CD4-positive, alpha-beta T cell treated with Interferon alpha-2 for 1 hour (primary cell): ENCODE measurements at regions not wholly inside any gene's neighbourhood (a gene's known extent, or its start where the extent isn't known, plus 50 kb on each side); places are given as distances from the start of the nearest gene placed in this dataset.

ENCODE experiments used
- DNase-seq, 2 donors: peaks; one replicate each; pipeline ENCODE4 v3.0.0-alpha.2; 2020 to 2022

DNA sequence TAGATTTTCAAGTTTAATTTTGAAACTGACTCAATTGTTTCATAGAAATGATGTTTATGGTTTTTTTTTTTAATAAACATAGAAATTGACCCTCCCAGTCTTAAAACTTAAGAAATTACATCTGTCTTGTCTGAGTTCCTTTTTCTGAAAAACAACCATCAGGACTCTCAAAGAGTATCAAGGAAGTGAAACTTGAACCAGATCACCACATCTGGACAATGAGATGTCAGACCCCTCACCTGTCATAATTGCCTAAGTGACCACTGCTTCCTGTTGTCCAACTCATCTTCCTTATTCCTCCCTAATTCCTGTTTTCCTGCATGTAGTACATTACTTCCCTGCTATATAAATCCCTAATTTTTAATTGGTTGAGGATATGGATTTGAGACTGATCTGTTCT lies 441.5 kb upstream of the ARHGEF26 start:
- no peak for DNase-seq

DNA sequence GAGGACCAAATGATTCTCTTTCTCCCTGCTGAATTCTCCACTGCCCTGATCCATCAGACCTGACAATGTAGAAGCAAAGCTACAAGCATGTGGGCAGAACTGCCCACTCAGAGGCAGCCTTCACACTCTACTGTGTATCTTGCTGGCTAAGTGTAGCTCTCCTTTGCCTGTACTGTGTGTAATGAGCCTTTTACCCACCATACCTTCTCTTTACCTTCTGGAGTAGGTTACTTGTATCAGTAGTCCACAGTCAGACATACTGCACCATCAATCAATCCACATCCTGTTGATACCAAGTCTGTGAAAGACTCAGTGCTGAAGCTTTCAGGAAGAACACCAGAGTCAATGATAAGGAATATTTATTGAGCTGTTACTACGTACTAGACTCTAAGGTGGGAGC lies 440.7 kb upstream of the ARHGEF26 start:
- DNase-seq = no peak

GRCh38 chr3:153681057-153681456 lies 440.1 kb upstream of the ARHGEF26 start:
- no peak for DNase-seq

DNA sequence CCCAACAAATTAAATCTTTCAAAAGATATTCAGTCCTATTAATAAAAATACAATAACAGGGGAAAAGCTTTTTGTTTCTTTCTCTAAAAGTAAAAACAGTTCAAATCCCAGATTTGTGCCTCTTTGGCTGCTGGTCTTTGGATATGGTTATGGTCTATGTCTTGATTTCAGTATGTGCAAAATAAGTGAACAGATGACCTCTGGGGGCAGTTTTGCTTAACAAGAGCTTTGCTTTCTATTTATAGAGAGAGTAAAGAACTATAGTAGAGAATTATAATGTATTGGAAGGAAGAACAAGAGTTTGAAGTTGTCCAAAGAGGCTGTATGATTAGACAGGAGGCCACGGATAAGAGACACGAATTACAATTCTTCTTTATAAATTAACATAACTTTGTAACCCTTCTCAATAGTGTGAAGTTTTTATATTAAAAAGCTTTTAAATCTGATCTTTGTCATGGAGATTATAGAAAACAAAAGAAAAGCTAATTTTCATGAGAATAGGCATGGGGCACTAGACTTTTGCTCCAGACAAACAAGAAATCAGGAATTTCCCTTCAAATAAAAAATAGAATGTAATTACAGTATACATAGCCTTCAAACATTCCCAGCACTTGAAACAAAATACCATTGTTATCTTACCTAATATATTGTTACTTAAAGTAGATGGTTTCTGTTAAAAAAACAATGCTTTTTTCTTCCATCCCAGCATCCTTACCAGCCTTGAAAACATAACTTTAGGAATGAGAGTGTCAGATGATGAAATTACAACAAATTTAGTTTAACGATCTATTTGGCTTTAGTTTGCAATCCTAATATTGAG lies 432.7 kb upstream of the ARHGEF26 start:
- no peak for DNase-seq

GRCh38 chr3:153693207-153693606 lies 428.0 kb upstream of the ARHGEF26 start:
- no peak for DNase-seq

DNA sequence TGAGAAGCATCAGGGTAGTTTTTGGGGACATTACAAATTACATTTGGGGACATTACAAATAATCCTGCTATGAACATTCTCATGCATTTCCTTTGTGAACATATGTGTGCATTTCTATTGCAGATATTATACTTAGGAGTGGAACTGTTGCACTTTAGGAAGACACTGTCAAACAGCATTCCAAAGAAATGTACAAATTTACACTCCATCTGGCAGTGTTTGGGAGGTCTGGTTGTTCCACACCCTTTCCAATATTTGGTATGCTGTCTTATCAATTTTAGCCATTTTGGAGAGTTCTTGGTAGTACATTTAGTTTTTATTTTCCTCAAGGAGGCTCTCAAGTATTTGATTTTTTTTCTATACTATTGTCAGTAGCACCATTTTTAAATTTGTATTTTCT lies 419.1 kb upstream of the ARHGEF26 start:
- no peak for DNase-seq

DNA sequence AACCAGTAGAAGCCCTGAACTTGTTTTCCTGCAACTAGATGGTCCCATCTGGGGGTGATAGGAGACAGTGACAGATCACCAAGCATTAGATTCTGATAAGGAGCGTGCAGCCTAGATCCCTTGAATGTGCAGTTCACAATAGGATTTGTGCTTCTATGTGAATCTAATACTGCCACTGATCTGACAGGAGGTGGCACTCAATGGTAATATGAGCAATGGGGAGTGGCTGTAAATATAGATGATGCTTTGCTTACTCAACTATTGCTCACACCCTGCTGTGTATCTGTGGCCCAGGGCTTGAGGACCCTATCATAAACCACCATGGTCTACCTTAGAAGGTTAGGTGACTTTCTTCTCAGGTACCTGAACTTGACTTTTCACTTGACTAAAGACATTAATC lies 417.1 kb upstream of the ARHGEF26 start:
- DNase-seq = no peak

- no peak for DNase-seq
Observed at GRCh38 chr3:153706706-153707105, 414.5 kb upstream of the ARHGEF26 start.

DNA sequence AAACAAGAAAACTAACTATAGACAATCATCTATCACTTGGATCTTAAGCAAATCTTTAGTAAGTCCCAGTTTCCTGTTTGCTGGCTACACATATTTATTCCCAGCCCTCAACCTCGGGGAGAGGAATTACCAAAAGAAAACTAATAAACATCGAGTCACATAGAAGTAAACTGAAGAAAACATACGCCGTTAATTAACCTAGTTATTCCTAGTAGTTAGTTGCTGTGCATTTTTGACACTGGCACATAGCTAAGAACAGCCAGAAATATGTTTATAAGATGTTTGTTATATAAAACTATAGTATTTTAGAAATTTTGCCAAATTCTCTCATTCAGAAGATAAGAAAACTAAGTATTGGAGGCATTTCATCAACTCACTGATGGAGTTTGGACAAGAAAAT lies 407.2 kb upstream of the ARHGEF26 start:
- no peak for DNase-seq

DNA sequence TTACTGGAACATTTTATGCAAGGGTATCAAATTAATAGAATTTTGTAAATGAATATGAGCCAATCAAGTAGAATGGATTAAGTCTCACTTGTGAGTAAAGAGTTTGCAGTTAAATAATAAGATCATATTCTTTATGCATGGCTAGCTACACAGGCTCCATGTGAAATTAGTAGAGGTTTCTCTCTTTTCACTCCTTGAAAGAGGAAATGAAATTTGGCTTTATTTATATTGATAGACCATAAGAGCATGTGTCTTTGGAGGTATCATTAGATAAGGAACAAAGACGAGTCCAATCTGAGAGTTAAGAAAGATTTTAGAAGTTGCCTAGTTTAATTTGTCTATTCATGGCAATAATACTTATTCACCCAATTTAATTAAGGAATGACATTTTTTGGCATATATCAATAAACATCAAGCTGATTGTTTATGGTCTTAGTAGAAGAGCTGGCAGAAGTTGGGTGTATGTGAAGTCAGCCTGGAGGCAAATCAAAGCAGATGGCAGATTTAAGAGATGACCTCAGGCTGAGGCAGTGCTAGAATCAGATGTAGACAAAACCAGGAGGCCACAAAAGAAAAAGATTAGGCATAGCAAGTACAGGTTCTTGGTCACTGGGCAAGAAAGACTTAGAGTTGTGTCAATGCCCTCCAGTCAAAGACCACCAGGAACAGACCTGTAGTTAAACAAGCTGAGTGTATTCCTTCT lies 406.5 kb upstream of the ARHGEF26 start:
- DNase-seq = no peak

DNA sequence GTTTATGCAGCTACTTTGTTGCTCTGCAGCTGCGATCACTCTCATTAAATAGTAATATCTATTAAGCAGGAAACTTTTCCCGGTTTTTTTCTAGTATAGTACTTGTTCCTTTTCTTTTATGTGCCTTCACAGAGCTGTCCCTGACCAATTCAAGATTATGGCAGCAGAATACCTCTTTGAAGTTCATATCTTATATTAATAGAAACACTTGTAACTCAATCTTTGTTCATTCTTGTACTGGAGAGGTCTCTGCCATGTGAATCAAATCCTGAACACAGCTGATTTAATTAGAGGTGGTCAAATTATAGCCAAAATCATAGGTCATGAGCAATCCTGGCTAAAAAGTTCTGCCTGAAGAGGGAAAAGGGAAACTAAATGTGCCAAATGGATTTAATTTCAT lies 399.0 kb upstream of the ARHGEF26 start:
- no peak for DNase-seq

DNA sequence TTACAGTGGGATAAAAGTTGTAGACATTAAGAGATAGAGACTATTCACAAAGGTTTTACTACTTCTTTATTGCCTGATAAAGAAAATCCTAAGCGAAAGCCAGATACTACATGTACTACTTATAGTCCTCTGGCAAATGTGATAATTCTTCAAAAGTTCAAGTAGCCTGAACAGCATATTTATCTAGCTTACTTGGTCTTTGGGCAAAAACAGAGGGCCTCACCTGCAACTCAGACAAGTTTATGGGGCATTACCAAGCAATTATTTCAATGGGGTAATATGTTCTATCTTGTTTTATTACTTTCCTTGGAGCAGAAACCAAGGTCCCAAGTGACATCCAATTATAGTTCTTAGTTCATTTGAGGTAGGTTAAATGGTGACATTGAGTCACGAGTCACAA lies 390.1 kb upstream of the ARHGEF26 start:
- DNase-seq = no peak

GRCh38 chr3:153734777-153735551 lies 386.2 kb upstream of the ARHGEF26 start:
- no peak for DNase-seq

GRCh38 chr3:153740109-153740508 lies 381.1 kb upstream of the ARHGEF26 start:
- DNase-seq = no peak

GRCh38 chr3:153744889-153745288 lies 376.3 kb upstream of the ARHGEF26 start:
- DNase-seq = no peak

GRCh38 chr3:153746211-153746610 lies 375.0 kb upstream of the ARHGEF26 start:
- DNase-seq = no peak

DNA sequence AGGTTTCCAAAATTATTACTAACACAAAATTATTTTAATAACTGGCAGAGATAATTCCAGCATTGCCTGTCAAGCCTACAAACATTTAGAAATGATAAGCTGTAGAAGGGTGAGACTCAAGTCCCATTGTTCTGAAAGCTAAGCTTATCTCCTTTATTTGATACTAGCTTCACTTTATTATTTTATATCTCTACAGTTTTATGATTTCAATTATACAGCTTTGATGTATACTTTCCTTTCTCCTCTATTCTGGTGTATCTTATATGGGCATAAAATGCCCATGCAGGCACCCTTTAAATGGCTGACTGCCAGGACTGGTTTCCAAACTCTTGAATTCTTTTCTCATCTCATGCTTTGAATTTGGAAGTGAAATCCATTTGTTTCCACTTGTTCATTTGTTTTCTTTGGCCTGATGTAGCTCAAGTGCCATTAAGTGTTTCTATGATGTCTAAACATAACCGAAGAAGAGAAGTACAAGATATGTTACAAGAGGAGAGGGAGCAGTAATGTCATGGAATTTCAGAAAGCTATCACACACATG lies 372.1 kb upstream of the ARHGEF26 start:
- DNase-seq = no peak

DNA sequence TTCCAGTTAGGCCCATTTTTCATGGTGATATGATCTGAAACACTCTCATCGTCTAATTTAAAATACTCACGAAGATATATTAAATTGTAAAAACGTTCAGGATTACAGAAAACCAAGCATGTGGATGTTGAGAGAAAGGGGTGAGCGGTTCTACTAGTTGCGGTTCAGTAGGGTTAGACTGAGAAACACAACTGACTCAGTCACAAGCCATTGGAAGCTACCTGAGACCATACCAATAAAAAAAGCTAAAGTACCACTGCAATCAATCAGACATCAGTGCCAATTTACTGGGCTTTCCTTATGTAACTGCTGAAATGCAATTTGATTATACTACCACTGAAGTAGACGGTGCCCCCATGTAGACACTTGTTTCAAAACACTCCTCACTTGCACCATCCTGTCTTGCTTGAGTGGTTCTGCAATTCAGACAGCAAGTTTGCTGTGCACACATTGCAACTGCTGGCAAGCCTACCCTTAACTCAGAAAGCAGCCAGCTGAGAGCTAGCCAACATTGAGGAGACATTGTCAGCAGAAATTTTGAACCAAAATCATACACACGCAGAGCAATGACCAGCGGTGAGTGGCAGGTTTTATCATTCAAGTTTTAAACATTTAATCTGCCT lies 368.7 kb upstream of the ARHGEF26 start:
- no peak for DNase-seq

DNA sequence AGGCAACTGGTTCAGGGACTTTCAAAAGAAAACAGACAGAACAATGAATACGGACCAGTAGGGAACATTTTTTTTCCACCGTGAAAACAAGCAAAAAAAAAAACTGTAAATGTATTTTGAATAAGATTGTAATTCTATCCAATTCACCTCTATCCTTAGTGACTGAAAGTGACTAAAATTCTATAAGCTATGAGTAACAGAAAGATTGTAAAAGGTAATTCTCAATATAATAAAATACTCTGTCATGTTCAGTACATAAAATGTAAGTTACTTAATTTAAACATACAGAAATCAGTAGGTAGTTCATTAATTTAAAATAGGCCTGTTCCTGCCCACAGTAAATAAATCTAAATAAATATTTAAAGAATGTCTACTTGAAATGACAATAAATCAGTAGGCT lies 368.2 kb upstream of the ARHGEF26 start:
- no peak for DNase-seq

DNA sequence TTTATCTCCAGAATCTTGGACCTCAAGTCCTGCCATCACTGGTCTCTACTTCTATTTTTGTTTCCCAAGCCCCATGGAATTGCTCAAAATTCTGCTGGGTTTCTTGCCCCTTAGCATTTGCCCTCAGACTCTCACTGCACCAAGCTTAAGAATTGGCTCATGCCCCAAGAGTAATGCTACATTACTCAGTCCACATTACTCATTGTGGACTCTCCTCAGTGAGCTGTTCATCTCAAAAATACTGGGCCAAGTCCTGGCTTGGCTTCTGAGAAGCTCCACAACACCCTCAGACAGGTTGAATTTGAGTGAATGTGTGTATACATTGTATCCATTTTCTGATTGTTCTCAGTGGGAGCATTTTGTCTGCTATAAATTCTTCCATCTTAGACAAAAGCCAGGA lies 364.4 kb upstream of the ARHGEF26 start:
- DNase-seq = no peak

GRCh38 chr3:153757839-153758238 lies 363.4 kb upstream of the ARHGEF26 start:
- DNase-seq = no peak

DNA sequence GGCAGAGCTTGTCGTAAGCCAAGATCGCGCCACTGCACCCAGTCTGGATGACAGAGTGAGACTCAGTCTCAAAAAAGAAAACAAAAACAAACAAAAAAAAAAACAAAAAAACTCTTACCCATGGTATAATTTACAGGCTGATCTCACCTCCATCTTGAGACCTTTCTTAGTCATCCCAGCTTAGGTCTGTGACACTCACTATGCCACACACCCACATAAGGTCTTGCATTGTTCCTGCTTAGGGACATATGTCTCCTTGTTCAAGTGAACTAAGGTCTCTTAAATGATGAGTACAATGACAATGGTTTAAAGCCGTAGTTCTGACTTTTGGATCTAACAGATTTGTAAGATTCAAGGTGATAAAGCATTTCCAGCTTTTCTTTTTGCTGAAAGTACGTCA lies 360.2 kb upstream of the ARHGEF26 start:
- DNase-seq = no peak
